ENCODE measurements at regions not wholly inside any gene's neighbourhood (a gene's known extent, or its start where the extent isn't known, plus 50 kb on each side); places are given as distances from the start of the nearest gene placed in this dataset.

DNA sequence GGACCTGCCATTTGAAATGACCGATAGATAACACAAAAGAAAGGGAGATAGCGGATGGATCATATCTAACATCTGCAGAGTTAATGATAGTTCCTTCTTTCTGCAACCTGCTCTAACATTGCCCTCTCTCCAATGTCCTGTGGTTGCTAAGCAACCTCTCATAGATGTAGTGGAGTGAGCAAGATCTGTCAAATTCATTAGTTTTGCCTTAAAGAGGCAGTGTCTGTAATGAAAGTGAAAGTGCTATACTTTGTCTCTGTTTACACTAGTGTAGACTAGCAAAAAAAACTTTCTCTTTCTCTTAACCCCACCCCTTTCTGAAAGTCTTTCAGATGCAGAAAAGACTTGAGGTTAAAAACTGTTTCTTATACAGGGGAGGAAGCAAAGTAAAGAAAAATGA lies 1196.9 kb downstream of the SORCS3 start:
- ChIA-PET POLR2A (no interaction called here), CTCF (no interaction called here)
- Histone ChIP-seq H3K4me1 (no peaks in the 10 kb centered on the region), H3K9me3 (no peaks in the 10 kb centered on the region), H3K4me3 (peak overlapping the region; percentile 27; the same call in 1 of the 3 replicates), H3K27ac (no peak overlapping the region), H3K4me2 (peak overlapping the region; percentile 36; the same call in 2 of the 3 replicates)
- ATAC-seq (no peak), DNase-seq (ENCODE audit: low read depth in 1 of 2, low spot score in 1 of 2) (no peak), FAIRE-seq (no peak)
- no peak for TF ChIP-seq EP300 (IDR thresholded peaks at IDR 0.05)
- TF ChIP-seq NFE2L2 (conservative IDR thresholded peaks at IDR 0.05; ENCODE audit: low read length): no peak
- TF ChIP-seq ZC3H11A (IDR thresholded peaks at IDR 0.05): no peak
- TF ChIP-seq SREBF2 (IDR thresholded peaks at IDR 0.05): no peak
- TF ChIP-seq POLR2A (IDR thresholded peaks at IDR 0.05; ENCODE audit: low read length): no peak
- 2% methylated on average over 2 of the region's 2 CpGs for WGBS (ENCODE audit: missing lambda C conversion rate)

DNA sequence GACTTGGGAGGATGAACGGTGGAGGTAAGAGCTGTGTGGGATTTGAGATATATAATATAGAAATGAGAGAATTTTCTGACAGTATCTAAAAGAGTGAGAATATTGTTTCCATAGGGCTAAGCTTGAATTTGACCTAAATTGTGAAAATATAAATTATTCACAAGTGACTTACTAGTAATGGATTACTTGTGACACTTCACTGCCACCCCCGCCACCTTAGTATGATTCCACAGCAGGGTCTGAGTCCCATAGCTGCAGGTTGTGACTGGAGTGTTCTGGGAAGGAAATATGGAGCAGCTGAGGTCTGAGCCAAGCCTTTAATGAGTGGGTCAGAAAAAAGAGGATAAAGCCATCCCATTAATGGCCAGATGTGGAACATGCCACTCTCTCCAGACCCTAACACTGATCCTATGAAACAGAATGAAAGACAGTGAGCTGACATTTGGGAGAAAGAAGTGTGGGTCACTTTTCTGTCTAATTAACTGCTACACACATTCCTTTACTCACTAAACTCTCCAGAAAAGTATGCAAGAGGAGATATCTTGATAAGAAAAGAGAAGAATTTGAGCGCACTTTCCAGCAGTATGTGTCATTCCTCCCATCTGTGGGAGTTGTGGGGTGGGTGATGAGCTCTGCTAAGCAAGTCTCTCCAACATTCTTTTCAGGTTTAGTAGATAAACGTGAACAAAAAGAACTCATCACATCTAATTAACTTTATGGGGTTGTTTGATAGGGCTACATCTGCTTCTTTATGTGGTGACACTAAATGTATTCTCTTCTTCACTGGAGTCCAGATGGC lies 1193.4 kb downstream of the SORCS3 start:
- no peak for ATAC-seq
- no peak overlapping the region for H3K4me2 ChIP-seq
- no peak for FAIRE-seq
- H3K9me3 ChIP-seq: no peaks in the 10 kb centered on the region
- no peak for DNase-seq (ENCODE audit: low read depth in 1 of 2, low spot score in 1 of 2)
- ChIA-PET CTCF (no interaction called here), POLR2A (no interaction called here)
- no peaks in the 10 kb centered on the region for H3K4me1 ChIP-seq
- 2% methylated on average over 4 of the region's 4 CpGs for WGBS (ENCODE audit: missing lambda C conversion rate)
- no peak overlapping the region for H3K27ac ChIP-seq
- TF ChIP-seq EP300 (IDR thresholded peaks at IDR 0.05) (no peak), NPAS2 (CRISPR knock-in tag; IDR thresholded peaks at IDR 0.05; ENCODE audit: borderline replicate concordance) (no peak), CHD2 (IDR thresholded peaks at IDR 0.05; ENCODE audit: low read length, partially characterized antibody) (no peak), RAD21 (conservative IDR thresholded peaks at IDR 0.05 in 1 of 2, IDR thresholded peaks at IDR 0.05 in 1 of 2) (no peak), ZFP36 (IDR thresholded peaks at IDR 0.05; ENCODE audit: borderline replicate concordance, partially characterized antibody) (no peak), MYC (IDR thresholded peaks at IDR 0.05; ENCODE audit: borderline replicate concordance, low read length) (no peak), HOXB5 (CRISPR knock-in tag; IDR thresholded peaks at IDR 0.05) (no peak), RCOR1 (IDR thresholded peaks at IDR 0.05; ENCODE audit: low read depth, low read length) (no peak), CBX2 (IDR thresholded peaks at IDR 0.05; ENCODE audit: borderline replicate concordance, low read depth) (no peak), EHMT2 (IDR thresholded peaks at IDR 0.05; ENCODE audit: low read depth) (no peak)
- TF ChIP-seq, protein P1, sequence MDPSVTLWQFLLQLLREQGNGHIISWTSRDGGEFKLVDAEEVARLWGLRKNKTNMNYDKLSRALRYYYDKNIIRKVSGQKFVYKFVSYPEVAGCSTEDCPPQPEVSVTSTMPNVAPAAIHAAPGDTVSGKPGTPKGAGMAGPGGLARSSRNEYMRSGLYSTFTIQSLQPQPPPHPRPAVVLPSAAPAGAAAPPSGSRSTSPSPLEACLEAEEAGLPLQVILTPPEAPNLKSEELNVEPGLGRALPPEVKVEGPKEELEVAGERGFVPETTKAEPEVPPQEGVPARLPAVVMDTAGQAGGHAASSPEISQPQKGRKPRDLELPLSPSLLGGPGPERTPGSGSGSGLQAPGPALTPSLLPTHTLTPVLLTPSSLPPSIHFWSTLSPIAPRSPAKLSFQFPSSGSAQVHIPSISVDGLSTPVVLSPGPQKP (IDR thresholded peaks at IDR 0.05; ENCODE audit: low read depth, low read length): no peak
- TF ChIP-seq, protein P2, sequence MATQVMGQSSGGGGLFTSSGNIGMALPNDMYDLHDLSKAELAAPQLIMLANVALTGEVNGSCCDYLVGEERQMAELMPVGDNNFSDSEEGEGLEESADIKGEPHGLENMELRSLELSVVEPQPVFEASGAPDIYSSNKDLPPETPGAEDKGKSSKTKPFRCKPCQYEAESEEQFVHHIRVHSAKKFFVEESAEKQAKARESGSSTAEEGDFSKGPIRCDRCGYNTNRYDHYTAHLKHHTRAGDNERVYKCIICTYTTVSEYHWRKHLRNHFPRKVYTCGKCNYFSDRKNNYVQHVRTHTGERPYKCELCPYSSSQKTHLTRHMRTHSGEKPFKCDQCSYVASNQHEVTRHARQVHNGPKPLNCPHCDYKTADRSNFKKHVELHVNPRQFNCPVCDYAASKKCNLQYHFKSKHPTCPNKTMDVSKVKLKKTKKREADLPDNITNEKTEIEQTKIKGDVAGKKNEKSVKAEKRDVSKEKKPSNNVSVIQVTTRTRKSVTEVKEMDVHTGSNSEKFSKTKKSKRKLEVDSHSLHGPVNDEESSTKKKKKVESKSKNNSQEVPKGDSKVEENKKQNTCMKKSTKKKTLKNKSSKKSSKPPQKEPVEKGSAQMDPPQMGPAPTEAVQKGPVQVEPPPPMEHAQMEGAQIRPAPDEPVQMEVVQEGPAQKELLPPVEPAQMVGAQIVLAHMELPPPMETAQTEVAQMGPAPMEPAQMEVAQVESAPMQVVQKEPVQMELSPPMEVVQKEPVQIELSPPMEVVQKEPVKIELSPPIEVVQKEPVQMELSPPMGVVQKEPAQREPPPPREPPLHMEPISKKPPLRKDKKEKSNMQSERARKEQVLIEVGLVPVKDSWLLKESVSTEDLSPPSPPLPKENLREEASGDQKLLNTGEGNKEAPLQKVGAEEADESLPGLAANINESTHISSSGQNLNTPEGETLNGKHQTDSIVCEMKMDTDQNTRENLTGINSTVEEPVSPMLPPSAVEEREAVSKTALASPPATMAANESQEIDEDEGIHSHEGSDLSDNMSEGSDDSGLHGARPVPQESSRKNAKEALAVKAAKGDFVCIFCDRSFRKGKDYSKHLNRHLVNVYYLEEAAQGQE (IDR thresholded peaks at IDR 0.05): no peak
- TF ChIP-seq, protein P3, sequence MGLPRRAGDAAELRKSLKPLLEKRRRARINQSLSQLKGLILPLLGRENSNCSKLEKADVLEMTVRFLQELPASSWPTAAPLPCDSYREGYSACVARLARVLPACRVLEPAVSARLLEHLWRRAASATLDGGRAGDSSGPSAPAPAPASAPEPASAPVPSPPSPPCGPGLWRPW (IDR thresholded peaks at IDR 0.05): no peak
- TF ChIP-seq, protein P4, sequence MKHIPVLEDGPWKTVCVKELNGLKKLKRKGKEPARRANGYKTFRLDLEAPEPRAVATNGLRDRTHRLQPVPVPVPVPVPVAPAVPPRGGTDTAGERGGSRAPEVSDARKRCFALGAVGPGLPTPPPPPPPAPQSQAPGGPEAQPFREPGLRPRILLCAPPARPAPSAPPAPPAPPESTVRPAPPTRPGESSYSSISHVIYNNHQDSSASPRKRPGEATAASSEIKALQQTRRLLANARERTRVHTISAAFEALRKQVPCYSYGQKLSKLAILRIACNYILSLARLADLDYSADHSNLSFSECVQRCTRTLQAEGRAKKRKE (CRISPR knock-in tag; IDR thresholded peaks at IDR 0.05; ENCODE audit: low read depth): no peak
- no peak overlapping the region for H3K4me3 ChIP-seq
